Type B pancreatic cell (in vitro differentiated cells): ENCODE measurements at regions not wholly inside any gene's neighbourhood (a gene's known extent, or its start where the extent isn't known, plus 50 kb on each side); places are given as distances from the start of the nearest gene placed in this dataset.

Experiments used
- DNase-seq: peaks from one replicate; pipeline ENCODE4 v3.0.0; 2021; ENCODE audit warnings: mixed read lengths; ENCODE audit not compliant: unreplicated experiment; ENCODE audit errors: extremely low spot score
- H3K27ac Mint-ChIP-seq: 2 replicates; pipeline ENCODE4 v1.8.0; 2021; ENCODE audit warnings: mild to moderate bottlenecking, mixed read lengths
- H3K27me3 Mint-ChIP-seq: 2 replicates; pipeline ENCODE4 v1.8.0; 2021; ENCODE audit warnings: mixed read lengths
- H3K36me3 Mint-ChIP-seq: 2 replicates; pipeline ENCODE4 v1.8.0; 2021; ENCODE audit warnings: mixed read lengths
- H3K4me1 Mint-ChIP-seq: one replicate; pipeline ENCODE4 v1.8.0; 2021; ENCODE audit warnings: mixed read lengths; ENCODE audit not compliant: unreplicated experiment
- H3K4me3 Mint-ChIP-seq: 2 replicates; pipeline ENCODE4 v1.8.0; 2021; ENCODE audit warnings: mild to moderate bottlenecking, mixed read lengths
- H3K9me3 Mint-ChIP-seq: 2 replicates; pipeline ENCODE4 v1.8.0; 2021; ENCODE audit warnings: mixed read lengths
- CTCF ChIP-seq: fragments of 200-600 bp; sonication (generic); conservative IDR thresholded peaks from 2 replicates; pipeline ENCODE4 v1.5.0; 2021; ENCODE audit warnings: antibody characterized with exemption, mild to moderate bottlenecking

- Mint-ChIP-seq H3K4me3 (no peak overlapping the region), H3K4me1 (peaks cover 27% of the 10 kb centered on the region), H3K9me3 (no peaks in the 10 kb centered on the region), H3K36me3 (peaks cover 46% of the 10 kb centered on the region), H3K27me3 (no peaks in the 10 kb centered on the region), H3K27ac (no peak overlapping the region)
- TF ChIP-seq CTCF = no peak
- DNase-seq = no peak
These were observed 130.0 kb downstream of the KATNIP start for GRCh38 chr16:27679899-27680298.

GRCh38 chr16:27681681-27682080, 131.7 kb downstream of the KATNIP start:
- peak overlapping the region; percentile 11 for H3K27ac Mint-ChIP-seq

GRCh38 chr16:27684047-27684446, 134.1 kb downstream of the KATNIP start:
- Mint-ChIP-seq H3K27me3 (no peaks in the 10 kb centered on the region), H3K27ac (no peak overlapping the region), H3K4me3 (no peak overlapping the region), H3K36me3 (peaks cover 18% of the 10 kb centered on the region), H3K9me3 (no peaks in the 10 kb centered on the region), H3K4me1 (peaks cover 6% of the 10 kb centered on the region)
- no peak for DNase-seq
- TF ChIP-seq CTCF = no peak

More at GRCh38 chr16:27681681-27682080, 131.7 kb downstream of the KATNIP start:
- H3K4me3 Mint-ChIP-seq = no peak overlapping the region
- H3K4me1 Mint-ChIP-seq = peaks cover 24% of the 10 kb centered on the region
- H3K27me3 Mint-ChIP-seq = no peaks in the 10 kb centered on the region
- peaks cover 36% of the 10 kb centered on the region for H3K36me3 Mint-ChIP-seq
- no peak for TF ChIP-seq CTCF
- no peaks in the 10 kb centered on the region for H3K9me3 Mint-ChIP-seq
- no peak for DNase-seq

- DNase-seq = no peak
- no peak for TF ChIP-seq CTCF
- H3K4me3 Mint-ChIP-seq = no peak overlapping the region
These were observed 135.9 kb downstream of the KATNIP start for GRCh38 chr16:27685807-27686206.

GRCh38 chr16:27686926-27687325, 137.0 kb downstream of the KATNIP start:
- Mint-ChIP-seq H3K36me3 (peaks cover 8% of the 10 kb centered on the region), H3K27ac (no peak overlapping the region), H3K27me3 (no peaks in the 10 kb centered on the region), H3K9me3 (no peaks in the 10 kb centered on the region), H3K4me3 (no peak overlapping the region), H3K4me1 (peaks cover 11% of the 10 kb centered on the region)
- no peak for DNase-seq
- TF ChIP-seq CTCF = no peak

More at GRCh38 chr16:27685807-27686206, 135.9 kb downstream of the KATNIP start:
- Mint-ChIP-seq H3K4me1 (peaks cover 6% of the 10 kb centered on the region), H3K36me3 (peaks cover 11% of the 10 kb centered on the region), H3K27ac (no peak overlapping the region), H3K27me3 (no peaks in the 10 kb centered on the region), H3K9me3 (no peaks in the 10 kb centered on the region)

GRCh38 chr16:27687605-27688004, 137.7 kb downstream of the KATNIP start:
- no peak overlapping the region for H3K27ac Mint-ChIP-seq
- H3K4me1 Mint-ChIP-seq = peaks cover 11% of the 10 kb centered on the region
- TF ChIP-seq CTCF = no peak
- no peaks in the 10 kb centered on the region for H3K27me3 Mint-ChIP-seq
- H3K36me3 Mint-ChIP-seq = peaks cover 6% of the 10 kb centered on the region
- no peak for DNase-seq
- H3K9me3 Mint-ChIP-seq = no peaks in the 10 kb centered on the region
- H3K4me3 Mint-ChIP-seq = no peak overlapping the region
